ENCODE measurements at regions not wholly inside any gene's neighbourhood (a gene's known extent, or its start where the extent isn't known, plus 50 kb on each side); places are given as distances from the start of the nearest gene placed in this dataset.
"Not testable (repeated sequence)": the region's sequence is repeated elsewhere in the genome, so short reads cannot be mapped to it uniquely, and the experiment has no call there.

- Mint-ChIP-seq H3K9me3 (no peaks in the 10 kb centered on the region), H3K27ac (no peak overlapping the region), H3K27me3 (no peaks in the 10 kb centered on the region), H3K4me3 (no peak overlapping the region), H3K4me1 (no peaks in the 10 kb centered on the region), H3K36me3 (ENCODE audit: low read depth) (no peaks in the 10 kb centered on the region)
- no peak for DNase-seq
- no peak for ATAC-seq
These were observed 485.7 kb downstream of the CSNK1G3 start for GRCh38 chr5:123997462-123998215.

- H3K9me3 Mint-ChIP-seq, result no peaks in the 10 kb centered on the region
- DNase-seq, result no peak
- no peak overlapping the region for H3K27ac Mint-ChIP-seq
- no peak overlapping the region for H3K4me3 Mint-ChIP-seq
- H3K36me3 Mint-ChIP-seq (ENCODE audit: low read depth), result no peaks in the 10 kb centered on the region
- no peaks in the 10 kb centered on the region for H3K4me1 Mint-ChIP-seq
- no peak for ATAC-seq
- no peaks in the 10 kb centered on the region for H3K27me3 Mint-ChIP-seq
These were observed 485.1 kb downstream of the CSNK1G3 start for GRCh38 chr5:123997064-123997461.

- Mint-ChIP-seq H3K36me3 (ENCODE audit: low read depth) (no peaks in the 10 kb centered on the region), H3K27me3 (no peaks in the 10 kb centered on the region), H3K4me1 (no peaks in the 10 kb centered on the region), H3K9me3 (peaks cover 5% of the 10 kb centered on the region), H3K27ac (no peak overlapping the region), H3K4me3 (no peak overlapping the region)
- ATAC-seq (no peak), DNase-seq (no peak)
These were observed 480.7 kb downstream of the CSNK1G3 start for GRCh38 chr5:123992641-123993040.

GRCh38 chr5:123987956-123988355 is 476.0 kb downstream of the CSNK1G3 start:
- Mint-ChIP-seq H3K27me3 (no peaks in the 10 kb centered on the region), H3K4me3 (no peak overlapping the region), H3K9me3 (peaks cover 8% of the 10 kb centered on the region), H3K27ac (no peak overlapping the region), H3K36me3 (ENCODE audit: low read depth) (no peaks in the 10 kb centered on the region), H3K4me1 (no peaks in the 10 kb centered on the region)
- DNase-seq, result no peak
- ATAC-seq, result no peak

- Mint-ChIP-seq H3K4me1 (no peaks in the 10 kb centered on the region), H3K4me3 (no peak overlapping the region), H3K36me3 (ENCODE audit: low read depth) (no peaks in the 10 kb centered on the region), H3K27me3 (no peaks in the 10 kb centered on the region), H3K27ac (no peak overlapping the region), H3K9me3 (peaks cover 8% of the 10 kb centered on the region)
- no peak for DNase-seq
- no peak for ATAC-seq
These were observed 464.5 kb downstream of the CSNK1G3 start for GRCh38 chr5:123976379-123977033.

GRCh38 chr5:123975521-123975920 is 463.5 kb downstream of the CSNK1G3 start:
- ATAC-seq; H3K4me1 Mint-ChIP-seq; H3K4me3 Mint-ChIP-seq; H3K27me3 Mint-ChIP-seq; H3K27ac Mint-ChIP-seq; H3K9me3 Mint-ChIP-seq; H3K36me3 Mint-ChIP-seq (ENCODE audit: low read depth); DNase-seq: not testable (repeated sequence)

- H3K27me3 Mint-ChIP-seq, result no peaks in the 10 kb centered on the region
- ATAC-seq, result no peak
- no peaks in the 10 kb centered on the region for H3K36me3 Mint-ChIP-seq (ENCODE audit: low read depth)
- no peak overlapping the region for H3K4me3 Mint-ChIP-seq
- no peaks in the 10 kb centered on the region for H3K9me3 Mint-ChIP-seq
- H3K27ac Mint-ChIP-seq, result no peak overlapping the region
- DNase-seq, result no peak
- H3K4me1 Mint-ChIP-seq, result no peaks in the 10 kb centered on the region
These were observed 454.8 kb downstream of the CSNK1G3 start for GRCh38 chr5:123966781-123967180.

- no peaks in the 10 kb centered on the region for H3K36me3 Mint-ChIP-seq (ENCODE audit: low read depth)
- no peaks in the 10 kb centered on the region for H3K4me1 Mint-ChIP-seq
- no peak overlapping the region for H3K27ac Mint-ChIP-seq
- no peak overlapping the region for H3K4me3 Mint-ChIP-seq
- H3K9me3 Mint-ChIP-seq, result peaks cover 4% of the 10 kb centered on the region
- ATAC-seq (no peak), DNase-seq (no peak)
- no peaks in the 10 kb centered on the region for H3K27me3 Mint-ChIP-seq
These were observed 453.6 kb downstream of the CSNK1G3 start for GRCh38 chr5:123965626-123966025.

- H3K4me3 Mint-ChIP-seq, result no peak overlapping the region
- no peaks in the 10 kb centered on the region for H3K36me3 Mint-ChIP-seq (ENCODE audit: low read depth)
- no peak overlapping the region for H3K27ac Mint-ChIP-seq
- no peaks in the 10 kb centered on the region for H3K4me1 Mint-ChIP-seq
- DNase-seq (no peak), ATAC-seq (no peak)
- H3K9me3 Mint-ChIP-seq, result peaks cover 4% of the 10 kb centered on the region
- no peaks in the 10 kb centered on the region for H3K27me3 Mint-ChIP-seq
These were observed 452.9 kb downstream of the CSNK1G3 start for GRCh38 chr5:123964884-123965283.

GRCh38 chr5:123960526-123960925 is 448.5 kb downstream of the CSNK1G3 start:
- no peaks in the 10 kb centered on the region for H3K36me3 Mint-ChIP-seq (ENCODE audit: low read depth)
- H3K27ac Mint-ChIP-seq, result no peak overlapping the region
- peaks cover 7% of the 10 kb centered on the region for H3K9me3 Mint-ChIP-seq
- no peaks in the 10 kb centered on the region for H3K4me1 Mint-ChIP-seq
- DNase-seq (no peak), ATAC-seq (no peak)
- no peaks in the 10 kb centered on the region for H3K27me3 Mint-ChIP-seq
- H3K4me3 Mint-ChIP-seq, result no peak overlapping the region

- Mint-ChIP-seq H3K27me3 (no peaks in the 10 kb centered on the region), H3K36me3 (ENCODE audit: low read depth) (no peaks in the 10 kb centered on the region), H3K4me1 (no peaks in the 10 kb centered on the region), H3K9me3 (peaks cover 7% of the 10 kb centered on the region), H3K4me3 (no peak overlapping the region), H3K27ac (no peak overlapping the region)
- DNase-seq (no peak), ATAC-seq (no peak)
These were observed 439.6 kb downstream of the CSNK1G3 start for GRCh38 chr5:123951582-123951977.

GRCh38 chr5:123950701-123951581 is 439.0 kb downstream of the CSNK1G3 start:
- H3K4me3 Mint-ChIP-seq, result no peak overlapping the region
- no peaks in the 10 kb centered on the region for H3K36me3 Mint-ChIP-seq (ENCODE audit: low read depth)
- no peak overlapping the region for H3K27ac Mint-ChIP-seq
- no peaks in the 10 kb centered on the region for H3K4me1 Mint-ChIP-seq
- DNase-seq, result no peak
- no peak for ATAC-seq
- H3K27me3 Mint-ChIP-seq, result no peaks in the 10 kb centered on the region
- H3K9me3 Mint-ChIP-seq, result peaks cover 4% of the 10 kb centered on the region

- DNase-seq (no peak), ATAC-seq (no peak)
- Mint-ChIP-seq H3K36me3 (ENCODE audit: low read depth) (no peaks in the 10 kb centered on the region), H3K27me3 (no peaks in the 10 kb centered on the region), H3K27ac (no peak overlapping the region), H3K4me1 (no peaks in the 10 kb centered on the region), H3K4me3 (no peak overlapping the region), H3K9me3 (peaks cover under 1% of the 10 kb centered on the region)
These were observed 437.9 kb downstream of the CSNK1G3 start for GRCh38 chr5:123949807-123950340.

- Mint-ChIP-seq H3K27ac (no peak overlapping the region), H3K27me3 (no peaks in the 10 kb centered on the region), H3K36me3 (ENCODE audit: low read depth) (no peaks in the 10 kb centered on the region), H3K4me3 (no peak overlapping the region), H3K4me1 (no peaks in the 10 kb centered on the region), H3K9me3 (no peaks in the 10 kb centered on the region)
- no peak for DNase-seq
- no peak for ATAC-seq
These were observed 437.2 kb downstream of the CSNK1G3 start for GRCh38 chr5:123949043-123949804.
